HG03439 (cell line): ENCODE measurements at regions not wholly inside any gene's neighbourhood (a gene's known extent, or its start where the extent isn't known, plus 50 kb on each side); places are given as distances from the start of the nearest gene placed in this dataset.
"Not testable (repeated sequence)": the region's sequence is repeated elsewhere in the genome, so short reads cannot be mapped to it uniquely, and the experiment has no call there.

Source experiments
- ATAC-seq: cut with Tn5 transposase; IDR thresholded peaks from one replicate; pipeline ENCODE4 v1.9.1; 2021; ENCODE audit warnings: mild to moderate bottlenecking, moderate library complexity; ENCODE audit not compliant: unreplicated experiment

DNA sequence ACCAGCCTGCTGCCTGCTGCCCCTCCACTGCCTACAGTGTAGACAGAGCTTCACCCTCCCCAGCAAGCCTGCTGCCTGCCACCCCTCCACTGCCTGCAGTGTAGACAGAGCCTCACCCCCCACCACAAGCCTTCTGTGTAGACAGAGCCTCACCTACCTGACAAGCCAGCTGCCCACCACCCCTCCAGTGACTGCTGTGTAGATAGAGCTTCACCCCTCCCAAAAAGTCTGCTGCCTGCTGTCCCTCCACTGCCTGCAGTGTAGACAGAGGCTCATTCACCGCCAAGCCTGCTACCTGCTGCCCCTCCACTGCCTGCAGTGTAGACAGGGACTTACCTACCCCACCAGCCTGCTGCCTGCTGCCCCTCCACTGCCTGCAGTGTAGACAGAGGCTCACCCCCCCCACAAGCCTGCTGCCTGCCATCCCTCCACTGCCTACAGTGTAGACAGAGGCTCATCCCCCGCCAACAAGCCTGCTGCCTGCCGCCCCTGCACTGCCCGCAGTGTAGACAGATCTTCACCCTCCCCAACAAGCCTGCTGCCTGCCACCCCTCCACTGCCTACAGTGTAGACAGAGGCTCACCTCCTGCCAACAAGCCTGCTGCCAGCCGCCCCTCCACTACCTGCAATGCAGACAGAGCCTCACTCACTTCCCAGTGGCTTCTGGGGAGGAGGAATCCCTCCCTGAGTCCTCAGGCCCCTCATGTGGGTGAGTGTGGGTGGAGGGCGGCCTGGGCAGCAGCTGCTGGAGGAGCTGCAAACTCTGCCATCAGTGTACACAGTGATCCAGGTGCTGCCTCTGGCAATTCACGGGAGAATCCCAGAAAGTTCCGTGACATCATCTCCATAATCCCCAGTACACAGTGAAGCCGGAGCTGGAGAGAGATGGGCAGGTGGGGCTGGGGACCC, 140.9 kb downstream of the DLL1 start:
- no peak for ATAC-seq

DNA sequence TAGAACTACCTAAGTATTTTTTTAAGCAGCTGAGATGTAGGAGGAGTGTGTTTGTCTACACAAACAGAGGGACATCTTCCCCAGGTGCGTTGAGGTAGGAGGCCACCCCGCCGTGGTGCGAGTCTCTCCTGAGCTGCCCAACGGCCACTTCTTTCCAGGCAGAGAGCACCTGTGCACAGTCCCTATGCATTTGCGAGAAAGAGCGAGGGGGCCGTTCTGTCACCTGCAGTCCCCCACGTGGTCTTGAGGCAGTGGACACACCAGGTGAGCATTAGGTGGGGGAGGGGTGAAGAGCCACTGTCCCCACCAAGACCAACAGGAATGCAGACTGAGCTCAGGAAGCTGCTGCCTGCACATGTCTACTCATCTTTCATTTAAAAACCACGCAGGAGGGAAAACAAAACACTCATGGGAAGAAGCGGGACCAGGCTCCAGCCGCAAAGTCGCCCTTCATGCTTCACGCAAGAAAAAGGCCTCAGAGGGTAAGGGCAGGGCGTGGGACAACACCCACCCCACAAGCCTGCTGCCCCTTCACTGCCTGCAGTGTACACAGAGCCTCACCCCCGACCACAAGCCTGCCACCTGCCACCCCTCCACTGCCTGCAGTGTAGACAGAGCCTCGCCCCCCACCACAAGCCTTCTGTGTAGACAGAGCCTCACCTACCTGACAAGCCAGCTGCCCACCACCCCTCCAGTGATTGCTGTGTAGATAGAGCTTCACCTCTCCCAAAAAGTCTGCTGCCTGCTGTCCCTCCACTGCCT, 142.0 kb downstream of the DLL1 start:
- no peak for ATAC-seq

DNA sequence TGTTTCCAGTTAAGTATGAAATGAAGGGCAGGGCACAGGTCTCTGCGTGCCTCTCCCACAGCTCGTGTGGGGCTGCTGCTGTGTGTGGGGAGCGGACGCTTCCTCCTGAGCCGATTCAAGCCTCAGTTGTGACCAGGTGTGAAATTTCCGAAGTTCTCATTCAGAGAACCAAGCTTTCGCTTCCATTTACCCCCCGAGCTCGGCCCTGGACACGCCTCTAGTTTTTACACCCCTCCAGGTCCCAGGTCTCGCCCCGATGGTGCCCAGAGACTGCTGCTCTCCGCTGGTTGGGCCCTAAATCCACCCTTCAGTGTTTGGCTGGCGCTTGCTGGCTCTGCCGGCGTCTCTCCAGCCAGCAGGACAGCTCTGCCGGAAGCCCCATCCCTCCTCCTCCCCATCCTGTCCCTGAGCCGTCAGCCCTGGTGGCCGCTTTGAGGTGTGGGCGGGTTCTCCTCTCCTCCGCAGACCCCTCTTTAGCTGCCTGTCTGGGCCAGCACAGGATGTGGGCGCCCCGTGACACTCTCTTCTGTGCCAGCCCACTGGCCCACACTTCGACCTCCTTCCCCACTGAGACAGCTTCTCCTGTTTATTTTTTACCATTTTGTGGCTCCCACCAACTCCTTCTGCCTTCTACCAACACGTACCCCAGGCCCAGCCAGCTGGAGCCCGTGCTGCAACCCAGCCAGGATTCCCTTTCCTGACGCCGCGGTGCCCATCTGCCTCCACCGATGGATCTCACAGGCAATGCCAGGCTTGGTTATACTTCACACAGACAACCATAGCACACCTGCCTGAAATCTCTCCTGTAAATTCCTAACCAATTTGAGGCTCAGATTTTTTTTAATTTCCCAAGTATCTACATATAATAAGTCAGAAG, 142.8 kb downstream of the DLL1 start:
- peak; percentile 49 for ATAC-seq

DNA sequence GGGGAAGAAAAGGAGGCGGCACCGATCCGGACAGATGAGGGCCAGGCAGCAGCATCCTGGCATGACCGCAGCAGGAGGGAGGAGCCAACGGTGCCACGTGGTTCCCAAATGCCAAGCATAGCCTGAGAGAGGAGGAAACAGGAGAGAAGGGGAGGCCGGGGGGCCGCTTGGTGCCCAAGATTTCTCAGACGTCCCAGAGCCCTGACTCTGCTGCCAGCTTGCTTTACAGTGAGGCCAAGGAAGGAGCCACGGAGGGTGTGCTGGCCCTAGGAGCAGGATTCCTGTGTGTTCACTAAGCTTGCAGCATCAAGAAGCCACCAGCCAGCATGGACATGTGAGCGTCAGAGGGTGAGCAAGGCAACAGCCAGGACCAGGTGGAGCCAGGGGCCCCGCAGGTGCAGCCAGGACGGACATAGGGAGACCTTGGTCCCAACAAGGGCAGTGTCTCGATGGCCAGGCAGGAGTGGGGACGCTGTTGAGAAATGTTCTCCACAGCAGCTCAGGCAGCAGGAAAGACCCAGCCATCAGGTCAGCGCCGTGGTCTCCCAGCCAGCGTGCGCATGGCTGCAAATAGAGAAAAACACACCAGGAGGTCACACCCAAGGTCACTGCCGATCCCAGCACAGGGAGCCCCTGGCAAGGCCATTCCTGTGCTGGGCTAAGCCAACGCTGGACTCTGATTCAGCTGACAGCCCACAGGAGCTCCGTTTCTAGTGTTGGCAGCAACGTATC, 143.7 kb downstream of the DLL1 start:
- no peak for ATAC-seq

DNA sequence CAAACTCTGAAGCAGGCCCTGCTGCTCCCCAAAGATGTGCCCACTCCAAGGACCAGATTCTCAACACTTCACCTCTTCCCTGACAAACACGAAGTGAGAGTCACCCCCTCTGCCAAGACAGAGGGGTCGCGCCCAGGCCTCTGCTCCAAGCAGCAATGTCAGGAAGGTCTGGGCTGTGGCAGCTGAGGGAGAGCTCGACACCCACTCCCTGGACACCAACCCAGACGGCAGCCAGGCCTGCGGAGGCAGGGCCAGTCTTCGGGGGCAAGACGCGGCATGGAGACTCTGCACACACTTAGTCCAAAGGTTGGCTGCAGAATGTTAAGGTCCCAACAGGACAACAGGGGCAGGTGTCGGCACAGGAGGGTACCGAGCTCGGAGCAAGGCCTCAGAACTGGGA, 144.2 kb downstream of the DLL1 start:
- no peak for ATAC-seq

DNA sequence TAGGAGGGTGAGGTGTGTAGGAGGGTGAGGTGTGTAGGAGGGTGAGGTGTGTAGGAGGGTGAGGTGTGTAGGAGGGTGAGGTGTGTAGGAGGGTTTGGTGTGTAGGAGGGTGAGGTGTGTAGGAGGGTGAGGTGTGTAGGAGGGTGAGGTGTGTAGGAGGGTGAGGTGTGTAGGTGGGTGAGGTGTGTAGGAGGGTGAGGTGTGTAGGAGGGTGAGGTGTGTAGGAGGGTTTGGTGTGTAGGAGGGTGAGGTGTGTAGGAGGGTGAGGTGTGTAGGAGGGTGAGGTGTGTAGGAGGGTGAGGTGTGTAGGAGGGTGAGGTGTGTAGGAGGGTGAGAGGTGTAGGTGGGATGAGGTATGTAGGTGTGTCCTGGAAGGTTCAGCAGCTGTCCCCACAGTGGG, 144.7 kb downstream of the DLL1 start:
- ATAC-seq: not testable (repeated sequence)

DNA sequence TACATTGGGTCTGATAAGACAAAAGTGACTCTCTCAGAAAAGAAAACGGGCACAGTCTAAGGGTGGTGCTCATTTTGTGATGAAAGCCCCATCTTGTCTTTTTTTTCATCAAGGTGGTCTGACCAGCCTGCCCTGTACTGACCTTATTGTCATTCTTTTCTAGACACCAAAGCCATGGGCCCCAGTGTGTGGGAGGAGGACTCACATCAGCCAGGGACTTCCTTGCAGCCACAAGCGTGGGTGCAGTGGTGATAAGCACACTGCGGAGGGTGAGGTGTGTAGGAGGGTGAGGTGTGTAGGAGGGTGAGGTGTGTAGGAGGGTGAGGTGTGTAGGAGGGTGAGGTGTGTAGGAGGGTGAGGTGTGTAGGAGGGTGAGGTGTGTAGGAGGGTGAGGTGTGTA, 145.2 kb downstream of the DLL1 start:
- not testable (repeated sequence) for ATAC-seq

DNA sequence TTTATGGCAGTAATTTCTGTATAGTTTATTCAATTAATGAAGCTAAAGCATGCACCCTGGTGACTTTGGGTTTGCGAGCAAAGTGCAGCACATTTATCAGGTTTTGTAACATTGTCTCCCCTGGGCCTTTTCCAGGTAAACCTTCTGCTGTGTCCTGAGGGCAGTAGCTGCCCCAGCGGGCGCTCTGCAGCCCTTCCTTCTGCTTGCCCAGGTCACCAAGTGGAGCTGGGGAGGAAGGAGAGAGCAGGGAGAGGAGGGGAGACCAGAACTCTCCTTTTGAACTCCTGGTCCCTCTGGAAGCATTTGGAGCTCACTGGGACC, 145.6 kb downstream of the DLL1 start:
- ATAC-seq: no peak

DNA sequence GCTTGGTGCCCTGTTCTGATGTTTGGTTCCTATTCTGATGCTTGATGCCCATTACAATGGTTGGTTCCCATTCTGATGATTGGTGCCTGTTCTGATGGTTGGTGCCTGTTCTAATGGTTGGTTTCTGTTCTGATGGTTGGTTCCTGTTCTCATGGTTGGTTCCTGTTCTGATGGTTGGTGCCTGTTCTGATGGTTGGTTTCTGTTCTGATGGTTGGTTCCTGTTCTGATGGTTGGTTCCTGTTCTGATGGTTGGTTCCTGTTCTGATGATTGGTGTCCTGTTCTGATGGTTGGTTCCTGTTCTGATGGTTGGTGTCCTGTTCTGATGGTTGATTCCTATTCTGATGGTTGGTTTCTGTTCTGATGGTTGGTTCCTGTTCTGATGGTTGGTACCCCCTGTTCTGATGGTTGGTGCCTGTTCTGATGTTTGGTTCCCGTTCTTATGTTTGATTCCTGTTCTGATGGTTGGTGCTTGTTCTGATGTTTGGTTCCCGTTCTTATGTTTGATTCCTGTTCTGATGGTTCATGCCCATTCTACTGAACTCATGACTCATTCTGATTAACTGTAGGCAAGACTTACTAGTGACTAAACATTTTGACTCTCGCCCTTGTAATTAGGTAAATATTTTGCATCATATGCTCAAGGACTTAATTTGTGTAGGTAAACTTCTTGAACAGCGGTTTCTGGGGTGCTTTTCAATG, 146.2 kb downstream of the DLL1 start:
- no peak for ATAC-seq

DNA sequence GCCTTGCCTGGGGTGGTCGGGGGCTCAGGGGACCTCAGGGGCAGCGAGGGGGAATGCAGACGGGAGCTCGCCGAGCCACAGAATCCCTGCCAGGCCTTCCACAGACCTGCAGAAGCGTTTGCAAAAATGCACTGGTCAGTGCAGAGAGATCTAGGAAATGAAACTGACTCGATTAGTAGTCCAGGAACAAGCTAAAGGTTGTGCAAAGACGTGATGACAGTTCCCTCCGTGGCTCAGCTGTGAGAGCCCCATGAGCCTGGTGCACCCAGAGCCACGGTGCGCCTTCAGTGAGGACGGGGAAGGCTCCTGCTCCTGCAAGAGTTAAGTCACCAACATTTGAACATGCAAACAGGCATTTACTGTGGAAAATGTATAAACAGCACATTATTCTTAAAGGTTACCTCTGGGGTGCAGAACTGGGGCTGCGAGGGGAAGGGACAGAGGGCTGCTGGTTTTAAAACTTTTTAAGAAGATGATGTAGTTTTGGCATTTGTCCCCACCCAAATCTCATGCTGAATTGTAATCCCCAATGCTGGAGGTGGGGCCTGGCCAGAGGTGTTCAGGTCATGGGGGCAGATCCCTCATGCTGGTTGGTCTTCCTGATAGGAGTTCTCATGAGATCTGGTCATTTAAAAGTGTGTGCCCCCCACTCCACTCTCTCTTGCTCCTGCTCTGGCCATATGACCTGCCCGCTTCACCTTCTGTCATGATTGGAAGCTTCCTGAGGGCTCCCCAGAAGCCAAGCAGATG, 147.3 kb downstream of the DLL1 start:
- ATAC-seq: no peak

DNA sequence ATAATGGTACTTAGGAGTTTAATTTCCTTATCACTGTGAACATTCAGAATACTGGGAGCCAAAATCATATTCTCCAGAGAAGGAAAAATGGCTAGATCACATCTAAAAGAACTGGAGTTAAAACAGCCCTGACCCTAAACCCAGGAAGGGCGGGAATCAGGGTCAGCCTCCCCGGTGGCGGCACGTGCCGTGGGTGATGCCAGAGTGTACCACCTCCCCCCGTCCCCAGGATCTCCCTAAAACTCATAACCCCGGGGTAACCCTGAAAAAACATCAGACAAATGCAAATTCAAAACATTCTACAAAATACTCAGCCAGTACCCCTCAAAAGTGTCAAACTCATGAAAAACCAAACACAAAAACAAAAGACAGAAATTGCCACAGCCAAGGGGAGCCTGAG, 148.3 kb downstream of the DLL1 start:
- ATAC-seq: no peak

DNA sequence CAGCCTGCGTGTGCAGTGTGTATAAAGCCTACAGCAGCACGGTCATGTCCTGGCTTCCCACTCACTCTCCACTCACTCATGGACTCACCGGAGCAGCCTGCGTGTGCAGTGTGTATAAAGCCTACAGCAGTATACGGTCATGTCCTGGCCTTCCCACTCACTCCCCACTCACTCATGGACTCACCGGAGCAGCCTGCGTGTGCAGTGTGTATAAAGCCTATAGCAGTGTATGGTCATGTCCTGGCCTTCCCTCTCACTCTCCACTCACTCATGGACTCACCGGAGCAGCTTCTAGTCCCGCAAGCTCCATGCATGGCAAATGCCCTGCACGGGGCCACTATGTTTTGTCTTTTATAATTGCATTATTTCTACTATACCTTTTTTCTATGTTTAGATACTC, 149.8 kb downstream of the DLL1 start:
- ATAC-seq: not testable (repeated sequence)

DNA sequence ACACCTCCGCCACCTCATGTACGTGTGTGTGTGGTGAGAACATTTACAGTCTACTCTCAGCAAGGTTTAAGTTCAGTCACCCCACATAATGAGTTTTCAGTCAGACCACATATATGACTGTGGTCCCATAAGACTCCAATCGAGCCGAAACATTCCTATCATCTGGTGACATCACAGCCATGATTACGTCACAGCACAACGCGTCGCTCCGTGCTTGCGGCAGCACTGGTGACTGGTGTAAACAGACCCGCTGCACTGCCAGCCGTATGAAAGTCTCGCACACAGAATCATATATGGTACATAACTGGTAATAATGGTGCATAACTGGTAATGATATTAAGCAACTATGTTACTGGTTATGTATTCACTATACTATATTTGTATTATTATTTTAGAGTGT, 150.7 kb downstream of the DLL1 start:
- no peak for ATAC-seq

DNA sequence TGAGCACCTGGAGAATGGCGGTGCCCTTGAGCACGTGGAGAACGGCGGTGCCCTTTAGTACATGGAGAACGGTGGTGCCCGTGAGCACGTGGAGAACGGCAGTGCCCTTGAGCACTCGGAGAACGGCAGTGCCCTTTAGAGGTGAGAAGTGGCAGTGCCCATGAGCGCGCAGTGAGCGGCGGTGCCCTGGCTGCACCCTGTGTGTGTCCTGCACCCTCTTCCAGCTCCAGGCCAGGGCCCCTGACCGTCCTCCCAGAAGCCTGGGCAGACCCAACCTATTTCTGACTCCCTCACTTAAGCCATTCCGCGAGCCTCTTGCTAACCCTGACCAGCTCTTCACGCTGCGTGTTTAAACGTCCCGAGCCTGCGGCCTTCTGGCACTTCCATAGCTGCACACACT, 151.3 kb downstream of the DLL1 start:
- no peak for ATAC-seq

DNA sequence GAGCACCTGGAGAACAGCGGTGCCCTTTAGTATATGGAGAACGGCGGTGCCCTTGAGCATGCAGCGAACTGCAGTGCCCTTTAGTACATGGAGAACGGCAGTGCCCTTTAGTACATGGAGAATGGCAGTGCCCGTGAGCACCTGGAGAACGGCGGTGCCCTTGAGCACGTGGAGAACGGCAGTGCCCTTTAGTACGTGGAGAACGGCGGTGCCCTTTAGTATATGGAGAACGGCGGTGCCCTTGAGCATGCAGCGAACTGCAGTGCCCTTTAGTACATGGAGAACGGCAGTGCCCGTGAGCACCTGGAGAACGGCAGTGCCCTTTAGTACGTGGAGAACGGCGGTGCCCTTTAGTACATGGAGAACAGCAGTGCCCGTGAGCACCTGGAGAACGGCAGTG, 151.8 kb downstream of the DLL1 start:
- ATAC-seq: not testable (repeated sequence)

DNA sequence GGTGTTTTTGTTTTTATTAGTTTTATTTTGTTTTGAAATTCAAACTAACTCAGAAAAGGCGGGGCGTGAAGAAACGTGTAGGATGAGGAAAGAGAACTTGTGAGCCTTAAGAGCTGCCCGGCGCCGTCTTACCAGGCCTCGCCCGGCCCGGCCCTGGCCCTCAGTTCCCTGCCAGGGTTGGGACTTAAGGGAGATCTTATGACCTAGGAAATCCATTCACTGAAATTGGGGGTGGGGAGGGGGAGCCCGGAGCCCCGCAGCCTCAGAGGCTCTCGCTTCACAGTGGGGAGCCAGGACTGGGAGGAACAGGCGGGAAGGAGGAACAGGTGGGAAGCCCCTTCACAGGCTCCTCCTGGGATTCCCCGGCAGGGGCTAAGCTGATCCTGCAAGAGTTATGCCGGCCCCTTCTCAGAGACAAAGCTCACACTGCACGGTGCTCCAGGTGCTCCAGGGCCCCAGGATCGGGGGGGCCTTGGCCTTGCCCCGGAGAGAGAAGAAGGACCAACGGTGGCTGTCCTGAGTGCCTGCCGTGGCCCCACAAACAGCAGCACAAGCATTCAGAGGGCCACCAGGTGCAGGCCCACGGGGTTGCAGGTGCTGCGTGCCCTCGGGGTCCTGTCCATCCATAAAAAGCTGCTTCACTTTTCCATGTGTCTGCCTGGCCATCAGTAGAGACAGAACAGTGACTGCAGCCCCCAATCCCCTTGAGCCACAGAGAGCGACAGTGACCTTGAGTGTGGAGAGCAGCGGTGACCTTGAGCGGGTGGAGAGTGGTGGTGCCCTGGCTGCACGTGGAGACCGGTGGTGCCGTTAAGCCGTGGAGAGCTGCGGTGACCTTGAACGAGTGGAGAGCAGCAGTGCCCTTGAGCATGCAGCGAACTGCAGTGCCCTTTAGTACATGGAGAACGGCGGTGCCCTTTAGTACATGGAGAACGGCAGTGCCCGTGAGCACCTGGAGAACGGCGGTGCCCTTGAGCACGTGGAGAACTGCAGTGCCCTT, 152.7 kb downstream of the DLL1 start:
- no peak for ATAC-seq

DNA sequence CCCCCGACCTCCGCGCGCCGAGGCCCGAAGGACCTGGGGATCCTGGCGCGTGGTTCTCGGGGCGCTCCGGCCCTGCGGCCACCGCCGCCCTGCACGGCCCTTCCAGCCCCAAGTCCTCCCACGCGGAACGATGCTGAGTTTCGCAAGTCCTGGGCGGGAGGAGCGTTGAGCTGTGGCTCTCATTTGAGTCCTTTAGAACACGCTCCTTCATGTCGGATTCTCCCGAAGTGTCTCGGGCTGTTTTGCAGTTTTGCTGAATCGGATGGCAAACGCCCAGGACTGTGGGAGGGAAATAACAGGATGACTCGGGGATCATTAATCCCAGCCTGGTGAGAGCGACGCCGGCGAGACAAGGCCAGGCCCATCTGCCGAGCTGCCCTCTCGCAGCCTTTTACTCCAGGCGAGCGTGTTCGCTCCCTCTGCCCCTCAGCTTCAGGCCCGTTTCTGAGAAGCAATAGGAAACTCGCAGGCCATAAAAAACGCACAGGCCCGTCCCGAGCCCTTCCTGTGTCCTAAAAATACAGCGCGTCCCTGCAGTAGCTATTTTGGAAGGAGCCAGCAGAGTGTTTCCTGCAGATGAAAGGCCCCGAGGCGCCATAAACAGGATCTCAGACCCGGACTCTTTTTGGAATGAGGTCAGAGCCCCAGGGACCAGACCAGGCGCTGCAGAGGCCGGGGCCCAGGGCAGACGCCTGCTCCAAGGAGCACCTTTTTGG, 153.5 kb downstream of the DLL1 start:
- ATAC-seq: no peak
